ENCODE measurements at regions not wholly inside any gene's neighbourhood (a gene's known extent, or its start where the extent isn't known, plus 50 kb on each side); places are given as distances from the start of the nearest gene placed in this dataset.

DNA sequence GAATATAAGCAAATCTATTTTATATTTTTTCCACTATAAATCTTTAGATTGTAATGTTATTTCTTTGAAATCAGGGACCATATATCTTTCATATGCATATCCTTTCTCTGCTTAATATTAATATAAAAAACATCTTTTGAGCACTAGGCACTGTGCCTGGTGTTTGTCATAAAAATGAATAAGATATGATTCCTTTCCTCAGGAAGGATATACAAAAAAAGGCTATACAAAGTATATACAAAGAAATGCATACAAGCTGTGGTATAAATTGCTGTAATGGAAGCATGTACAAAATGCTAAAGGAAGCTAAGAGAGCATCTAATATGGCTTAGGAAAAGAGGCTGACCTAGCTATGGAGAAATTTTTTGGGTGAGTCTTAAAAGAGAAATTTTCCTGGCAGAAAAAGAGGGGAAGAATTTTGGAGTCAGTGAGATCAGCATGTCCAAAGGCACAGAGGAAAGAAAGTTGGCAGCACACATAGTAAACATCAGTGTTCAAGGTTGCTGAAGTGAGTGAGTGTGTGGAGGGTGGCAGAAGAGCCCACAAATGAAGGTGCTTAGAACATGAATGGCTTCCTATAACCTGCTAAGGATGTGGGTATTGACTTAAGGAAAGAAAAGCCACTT lies 500.0 kb downstream of the SPRY1 start:
- TF ChIP-seq, protein P1, sequence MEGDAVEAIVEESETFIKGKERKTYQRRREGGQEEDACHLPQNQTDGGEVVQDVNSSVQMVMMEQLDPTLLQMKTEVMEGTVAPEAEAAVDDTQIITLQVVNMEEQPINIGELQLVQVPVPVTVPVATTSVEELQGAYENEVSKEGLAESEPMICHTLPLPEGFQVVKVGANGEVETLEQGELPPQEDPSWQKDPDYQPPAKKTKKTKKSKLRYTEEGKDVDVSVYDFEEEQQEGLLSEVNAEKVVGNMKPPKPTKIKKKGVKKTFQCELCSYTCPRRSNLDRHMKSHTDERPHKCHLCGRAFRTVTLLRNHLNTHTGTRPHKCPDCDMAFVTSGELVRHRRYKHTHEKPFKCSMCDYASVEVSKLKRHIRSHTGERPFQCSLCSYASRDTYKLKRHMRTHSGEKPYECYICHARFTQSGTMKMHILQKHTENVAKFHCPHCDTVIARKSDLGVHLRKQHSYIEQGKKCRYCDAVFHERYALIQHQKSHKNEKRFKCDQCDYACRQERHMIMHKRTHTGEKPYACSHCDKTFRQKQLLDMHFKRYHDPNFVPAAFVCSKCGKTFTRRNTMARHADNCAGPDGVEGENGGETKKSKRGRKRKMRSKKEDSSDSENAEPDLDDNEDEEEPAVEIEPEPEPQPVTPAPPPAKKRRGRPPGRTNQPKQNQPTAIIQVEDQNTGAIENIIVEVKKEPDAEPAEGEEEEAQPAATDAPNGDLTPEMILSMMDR (IDR thresholded peaks at IDR 0.05; ENCODE audit: poor library complexity, severe bottlenecking), result no peak
- no peak for TF ChIP-seq RAD21 (conservative IDR thresholded peaks at IDR 0.05)
- no peak for TF ChIP-seq POLR2AphosphoS5 (IDR thresholded peaks at IDR 0.05)

All from neural cell (in vitro differentiated cells).